Body of pancreas (tissue), 4 donors: ENCODE measurements at regions not wholly inside any gene's neighbourhood (a gene's known extent, or its start where the extent isn't known, plus 50 kb on each side); places are given as distances from the start of the nearest gene placed in this dataset.

Experiments used
- POLR2A ChIP-seq, 3 donors: fragments of 450-650 bp; IDR thresholded peaks; one replicate each; pipeline ENCODE4 v1.6.1; 2016; ENCODE audit warnings: antibody characterized with exemption in 3 of 3, mild to moderate bottlenecking in 2 of 3
- TF ChIP-seq, protein P1 (sequence below), 7 experiments: fragments of 450-650 bp in 4 of 7; fragments of 200-600 bp in 3 of 7; sonication (generic) in 3 of 7; IDR thresholded peaks; one replicate each; pipeline ENCODE4 v1.5.1; 2016 to 2019; ENCODE audit warnings: antibody characterized with exemption in 7 of 7

DNA sequence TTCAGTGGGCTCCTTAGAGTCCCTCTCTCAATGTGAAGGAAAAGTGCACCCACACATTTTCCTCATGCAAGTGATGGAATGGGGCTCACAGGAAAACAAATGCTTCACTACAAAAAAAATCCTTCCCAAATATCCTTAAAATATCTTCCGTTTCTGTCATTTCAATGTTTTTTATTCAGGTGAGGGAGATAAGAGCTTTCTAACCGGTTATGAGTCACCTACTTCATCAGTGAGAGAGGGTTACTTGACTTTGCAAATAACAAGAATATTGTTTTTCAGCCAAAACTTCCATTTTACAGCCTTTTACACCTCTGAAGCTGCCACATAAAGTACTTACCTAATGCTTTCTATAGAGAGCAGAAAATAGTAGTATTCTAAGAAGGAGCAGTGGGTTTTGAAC is 98.3 kb upstream of the CD55 start:
- TF ChIP-seq, protein P1, sequence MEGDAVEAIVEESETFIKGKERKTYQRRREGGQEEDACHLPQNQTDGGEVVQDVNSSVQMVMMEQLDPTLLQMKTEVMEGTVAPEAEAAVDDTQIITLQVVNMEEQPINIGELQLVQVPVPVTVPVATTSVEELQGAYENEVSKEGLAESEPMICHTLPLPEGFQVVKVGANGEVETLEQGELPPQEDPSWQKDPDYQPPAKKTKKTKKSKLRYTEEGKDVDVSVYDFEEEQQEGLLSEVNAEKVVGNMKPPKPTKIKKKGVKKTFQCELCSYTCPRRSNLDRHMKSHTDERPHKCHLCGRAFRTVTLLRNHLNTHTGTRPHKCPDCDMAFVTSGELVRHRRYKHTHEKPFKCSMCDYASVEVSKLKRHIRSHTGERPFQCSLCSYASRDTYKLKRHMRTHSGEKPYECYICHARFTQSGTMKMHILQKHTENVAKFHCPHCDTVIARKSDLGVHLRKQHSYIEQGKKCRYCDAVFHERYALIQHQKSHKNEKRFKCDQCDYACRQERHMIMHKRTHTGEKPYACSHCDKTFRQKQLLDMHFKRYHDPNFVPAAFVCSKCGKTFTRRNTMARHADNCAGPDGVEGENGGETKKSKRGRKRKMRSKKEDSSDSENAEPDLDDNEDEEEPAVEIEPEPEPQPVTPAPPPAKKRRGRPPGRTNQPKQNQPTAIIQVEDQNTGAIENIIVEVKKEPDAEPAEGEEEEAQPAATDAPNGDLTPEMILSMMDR (IDR thresholded peaks at IDR 0.05): no peak
- no peak for TF ChIP-seq POLR2A (IDR thresholded peaks at IDR 0.05)
